Epithelial cell of esophagus (primary cell): ENCODE measurements at regions not wholly inside any gene's neighbourhood (a gene's known extent, or its start where the extent isn't known, plus 50 kb on each side); places are given as distances from the start of the nearest gene placed in this dataset.

Experiments used
- DNase-seq: peaks from one replicate; pipeline ENCODE4 v3.0.0; 2010; ENCODE audit warnings: low read depth
- H3K4me3 ChIP-seq: 2 replicates; pipeline ENCODE4 v1.5.1; 2011; ENCODE audit warnings: mild to moderate bottlenecking, low read length, control low read depth
- CTCF ChIP-seq: IDR thresholded peaks from 2 replicates; pipeline ENCODE4 v1.5.1; 2011; ENCODE audit warnings: low read depth, mild to moderate bottlenecking, low read length, control low read depth, inconsistent platforms; ENCODE audit not compliant: insufficient read depth; ENCODE audit errors: missing control alignments

GRCh38 chr19:46911456-46911855 is 50.7 kb downstream of the ARHGAP35 start:
- no peak overlapping the region for H3K4me3 ChIP-seq
- no peak for TF ChIP-seq CTCF
- DNase-seq: no peak

- TF ChIP-seq CTCF: no peak
- no peak overlapping the region for H3K4me3 ChIP-seq
- DNase-seq: no peak
Observed at GRCh38 chr19:46913198-46913851, 52.5 kb downstream of the ARHGAP35 start.

- H3K4me3 ChIP-seq: no peak overlapping the region
- no peak for DNase-seq
- TF ChIP-seq CTCF: no peak
Observed at GRCh38 chr19:46913852-46914430, 53.1 kb downstream of the ARHGAP35 start.

- H3K4me3 ChIP-seq: no peak overlapping the region
- TF ChIP-seq CTCF: no peak
- DNase-seq: no peak
Observed at GRCh38 chr19:46915386-46915785, 54.6 kb downstream of the ARHGAP35 start.

GRCh38 chr19:46917002-46917401 is 56.2 kb downstream of the ARHGAP35 start:
- no peak for DNase-seq
- H3K4me3 ChIP-seq: no peak overlapping the region
- no peak for TF ChIP-seq CTCF

- DNase-seq: peak; percentile 56
Observed at GRCh38 chr19:46919324-46919723, 58.5 kb downstream of the ARHGAP35 start.

More at GRCh38 chr19:46919324-46919723, 58.5 kb downstream of the ARHGAP35 start:
- H3K4me3 ChIP-seq: no peak overlapping the region
- no peak for TF ChIP-seq CTCF
